Tibial nerve (tissue), 4 donors: ENCODE measurements at regions not wholly inside any gene's neighbourhood (a gene's known extent, or its start where the extent isn't known, plus 50 kb on each side); places are given as distances from the start of the nearest gene placed in this dataset.
"Not testable (repeated sequence)": the region's sequence is repeated elsewhere in the genome, so short reads cannot be mapped to it uniquely, and the experiment has no call there.

Experiments
- DNase-seq, 2 donors: peaks; one replicate each; pipeline ENCODE4 v3.0.0-alpha.2; 2019; ENCODE audit warnings: low spot score in 2 of 2
- H3K27ac ChIP-seq, 4 donors: fragments of 200-600 bp; sonication (generic) in 3 of 4; one replicate each; pipeline ENCODE4 v1.5.1; 2017 to 2019; ENCODE audit warnings: mild to moderate bottlenecking in 1 of 4
- H3K27me3 ChIP-seq, 2 donors: fragments of 200-600 bp; sonication (generic) in 1 of 2; one replicate each; pipeline versions ENCODE4 v1.5.1 to v1.6.0; 2017 to 2019
- H3K36me3 ChIP-seq, 3 donors: fragments of 200-600 bp; sonication (generic); one replicate each; pipeline ENCODE4 v1.5.1; 2018 to 2019
- H3K4me1 ChIP-seq, 4 donors: fragments of 200-600 bp; sonication (generic) in 3 of 4; one replicate each; pipeline ENCODE4 v1.5.1; 2017 to 2019
- H3K4me3 ChIP-seq, 4 donors: fragments of 200-600 bp; sonication (generic) in 3 of 4; one replicate each; pipeline ENCODE4 v1.5.1; 2017 to 2019; ENCODE audit warnings: mild to moderate bottlenecking in 1 of 4, moderate library complexity in 1 of 4
- H3K9me3 ChIP-seq, 4 donors: fragments of 200-600 bp; sonication (generic) in 3 of 4; one replicate each; pipeline ENCODE4 v1.5.1; 2017 to 2019
- CTCF ChIP-seq, 5 experiments: fragments of 200-600 bp in 3 of 5; fragments of 450-650 bp in 2 of 5; sonication (generic) in 3 of 5; IDR thresholded peaks; one replicate each; pipeline ENCODE4 v1.5.1; 2016 to 2019; ENCODE audit warnings: antibody characterized with exemption in 5 of 5, mild to moderate bottlenecking in 3 of 5, moderate library complexity in 2 of 5
- EP300 ChIP-seq, 2 donors: sonication (generic); formaldehyde crosslinking; IDR thresholded peaks; one replicate each; pipeline ENCODE4 v1.6.1; 2017; ENCODE audit warnings: antibody characterized with exemption in 2 of 2, mild to moderate bottlenecking in 1 of 2
- POLR2A ChIP-seq, 2 donors: fragments of 450-650 bp; IDR thresholded peaks; one replicate each; pipeline ENCODE4 v1.6.1; 2017; ENCODE audit warnings: antibody characterized with exemption in 2 of 2, mild to moderate bottlenecking in 2 of 2, moderate library complexity in 2 of 2
- WGBS, 2 donors: methylation state at CpG; one replicate each; pipeline ENCODE4 v1.1.5; 2018; 5-methylcytosine and 5-hydroxymethylcytosine counted together

GRCh38 chr6:144402750-144403149 is 117.6 kb downstream of the UTRN start:
- no peak for TF ChIP-seq POLR2A (IDR thresholded peaks at IDR 0.05)
- no peak for TF ChIP-seq EP300 (IDR thresholded peaks at IDR 0.05)
- TF ChIP-seq CTCF (IDR thresholded peaks at IDR 0.05), result no peak
- WGBS, 2 donors, result 89 to 94% methylated on average over 8 of the region's 8 CpGs
- Histone ChIP-seq H3K9me3 (peaks cover 0 to 6% (median 0%) of the 10 kb centered on the region in 4 donors), H3K4me3 (no peak overlapping the region), H3K36me3 (peaks cover 0 to 2% (median 0%) of the 10 kb centered on the region in 3 donors), H3K27ac (no peak overlapping the region), H3K27me3 (no peaks in the 10 kb centered on the region), H3K4me1 (peaks cover 2 to 68% (median 26%) of the 10 kb centered on the region in 4 donors)
- DNase-seq, result no peak

- WGBS, 2 donors, result 49 to 54% methylated on average over 5 of the region's 5 CpGs
- H3K27ac ChIP-seq, result peak overlapping the region in 2 of 4 donors; percentile 50 to 62
- no peak for TF ChIP-seq POLR2A (IDR thresholded peaks at IDR 0.05)
- no peak for TF ChIP-seq EP300 (IDR thresholded peaks at IDR 0.05)
Measured at GRCh38 chr6:144405163-144405562, 120.0 kb downstream of the UTRN start.

GRCh38 chr6:144406796-144407195 is 121.7 kb downstream of the UTRN start:
- Histone ChIP-seq H3K4me1 (peaks cover 5 to 76% (median 30%) of the 10 kb centered on the region in 4 donors), H3K9me3 (no peaks in the 10 kb centered on the region), H3K36me3 (no peaks in the 10 kb centered on the region), H3K4me3 (no peak overlapping the region), H3K27me3 (no peaks in the 10 kb centered on the region), H3K27ac (no peak overlapping the region)
- DNase-seq, result no peak
- TF ChIP-seq CTCF (IDR thresholded peaks at IDR 0.05), result no peak
- TF ChIP-seq EP300 (IDR thresholded peaks at IDR 0.05), result no peak
- TF ChIP-seq POLR2A (IDR thresholded peaks at IDR 0.05), result no peak
- WGBS, 2 donors, result 82 to 83% methylated on average over 3 of the region's 3 CpGs

More at GRCh38 chr6:144405163-144405562, 120.0 kb downstream of the UTRN start:
- H3K4me1 ChIP-seq, result peaks cover 5 to 82% (median 35%) of the 10 kb centered on the region in 4 donors
- H3K36me3 ChIP-seq, result no peaks in the 10 kb centered on the region
- no peaks in the 10 kb centered on the region for H3K27me3 ChIP-seq
- DNase-seq, result no peak
- H3K4me3 ChIP-seq, result no peak overlapping the region
- no peaks in the 10 kb centered on the region for H3K9me3 ChIP-seq

- Histone ChIP-seq H3K27me3 (no peaks in the 10 kb centered on the region), H3K4me1 (peaks cover 5 to 86% (median 33%) of the 10 kb centered on the region in 4 donors), H3K36me3 (no peaks in the 10 kb centered on the region), H3K9me3 (no peaks in the 10 kb centered on the region), H3K4me3 (no peak overlapping the region), H3K27ac (peak overlapping the region in 2 of 4 donors; percentile 33 to 38)
- DNase-seq, result peak in 1 of 2 donors; percentile 35
- WGBS, 2 donors, result 17 to 43% methylated on average over 6 of the region's 6 CpGs
- no peak for TF ChIP-seq POLR2A (IDR thresholded peaks at IDR 0.05)
- TF ChIP-seq EP300 (IDR thresholded peaks at IDR 0.05), result peak in 1 of 2 donors; percentile 31
- no peak for TF ChIP-seq CTCF (IDR thresholded peaks at IDR 0.05)
Measured at GRCh38 chr6:144408161-144408560, 123.0 kb downstream of the UTRN start.

GRCh38 chr6:144410059-144410458 is 124.9 kb downstream of the UTRN start:
- TF ChIP-seq CTCF (IDR thresholded peaks at IDR 0.05) (no peak), POLR2A (IDR thresholded peaks at IDR 0.05) (no peak), EP300 (IDR thresholded peaks at IDR 0.05) (no peak)
- peaks cover 4 to 78% (median 23%) of the 10 kb centered on the region in 4 donors for H3K4me1 ChIP-seq
- H3K4me3 ChIP-seq, result no peak overlapping the region
- no peaks in the 10 kb centered on the region for H3K9me3 ChIP-seq
- no peak for DNase-seq
- H3K27ac ChIP-seq, result peak overlapping the region in 1 of 4 donors; percentile 33
- no peaks in the 10 kb centered on the region for H3K27me3 ChIP-seq
- no peaks in the 10 kb centered on the region for H3K36me3 ChIP-seq

- peak overlapping the region in 1 of 4 donors; percentile 33 for H3K27ac ChIP-seq
- DNase-seq, H3K4me3 ChIP-seq, H3K36me3 ChIP-seq, H3K9me3 ChIP-seq, H3K27me3 ChIP-seq: not testable (repeated sequence)
- WGBS, 2 donors, result 93 to 97% methylated on average over 2 of the region's 2 CpGs
- peaks cover 4 to 78% (median 22%) of the 10 kb centered on the region in 4 donors for H3K4me1 ChIP-seq
Measured at GRCh38 chr6:144410574-144410973, 125.4 kb downstream of the UTRN start.
